Keratinocyte (primary cell): ENCODE measurements at regions not wholly inside any gene's neighbourhood (a gene's known extent, or its start where the extent isn't known, plus 50 kb on each side); places are given as distances from the start of the nearest gene placed in this dataset.

Source experiments
- DNase-seq: peaks from one replicate; pipeline ENCODE4 v3.0.0-alpha.2; 2011; ENCODE audit warnings: low read depth, missing footprints, low spot score
- FAIRE-seq: peaks from 2 replicates; lab custom pipeline; 2011; peaks lifted over from hg19 to GRCh38; lab: Jason Lieb, UNC
- H2AFZ ChIP-seq: 2 replicates; pipeline ENCODE4 v1.6.0; 2012; ENCODE audit warnings: low read length, control low read depth, inconsistent platforms; ENCODE audit not compliant: control insufficient read depth
- H3K27ac ChIP-seq: 2 replicates; pipeline ENCODE4 v1.5.1; 2011; ENCODE audit warnings: low read length; ENCODE audit not compliant: control insufficient read depth, insufficient read depth
- H3K27me3 ChIP-seq: 3 replicates; pipeline ENCODE4 v1.6.0; 2011; ENCODE audit warnings: low read length; ENCODE audit not compliant: control insufficient read depth, insufficient read depth; ENCODE audit errors: extremely low read depth
- H3K36me3 ChIP-seq, 2 experiments: 2 replicates in 1 of 2; 3 replicates in 1 of 2; pipeline ENCODE4 v1.5.1; 2011; ENCODE audit warnings: low read length in 2 of 2, mild to moderate bottlenecking in 1 of 2; ENCODE audit not compliant: control insufficient read depth in 2 of 2, insufficient read depth in 2 of 2; ENCODE audit errors: extremely low read depth in 1 of 2
- H3K4me1 ChIP-seq: 3 replicates; pipeline ENCODE4 v1.5.1; 2011; ENCODE audit warnings: low read length; ENCODE audit not compliant: control insufficient read depth, insufficient read depth; ENCODE audit errors: extremely low read depth
- H3K4me2 ChIP-seq: 3 replicates; pipeline ENCODE4 v1.6.0; 2011; ENCODE audit warnings: low read depth, low read length; ENCODE audit not compliant: control insufficient read depth, insufficient read depth; ENCODE audit errors: extremely low read depth
- H3K4me3 ChIP-seq, 3 experiments: fragments of 200-600 bp in 1 of 3; sonication (generic) in 1 of 3; 2 replicates in 2 of 3; 3 replicates in 1 of 3; pipeline ENCODE4 v1.5.1; 2011 to 2016; ENCODE audit warnings: low read length in 3 of 3, mild to moderate bottlenecking in 3 of 3, control low read depth in 2 of 3, inconsistent platforms in 1 of 3, low read depth in 1 of 3, mixed read lengths in 1 of 3, mixed run types in 1 of 3, moderate library complexity in 1 of 3; ENCODE audit not compliant: control insufficient read depth in 2 of 3, insufficient read depth in 2 of 3; ENCODE audit errors: extremely low read depth in 1 of 3
- H3K79me2 ChIP-seq: 2 replicates; pipeline ENCODE4 v1.6.0; 2012; ENCODE audit warnings: low read length; ENCODE audit not compliant: control insufficient read depth, insufficient read depth
- H3K9ac ChIP-seq: 3 replicates; pipeline ENCODE4 v1.6.0; 2011; ENCODE audit warnings: low read length; ENCODE audit not compliant: control insufficient read depth, insufficient read depth; ENCODE audit errors: extremely low read depth
- H3K9me1 ChIP-seq: 3 replicates; pipeline ENCODE4 v1.6.0; 2011; ENCODE audit warnings: low read length; ENCODE audit not compliant: control insufficient read depth, insufficient read depth; ENCODE audit errors: extremely low read depth
- H3K9me3 ChIP-seq: 2 replicates; pipeline ENCODE4 v1.5.1; 2012; ENCODE audit warnings: low read depth, low read length; ENCODE audit not compliant: control insufficient read depth
- H4K20me1 ChIP-seq: 3 replicates; pipeline ENCODE4 v1.6.0; 2011; ENCODE audit warnings: low read length; ENCODE audit not compliant: control insufficient read depth, insufficient read depth; ENCODE audit errors: extremely low read depth
- CTCF ChIP-seq, 3 experiments: IDR thresholded peaks in 1 of 3; conservative IDR thresholded peaks in 1 of 3; optimal IDR thresholded peaks in 1 of 3; 2 replicates in 2 of 3; 3 replicates in 1 of 3; pipeline versions ENCODE3 to v1.5.1; 2011; ENCODE audit warnings: low read length in 3 of 3, mild to moderate bottlenecking in 3 of 3, moderate library complexity in 2 of 3, control low read depth in 1 of 3, inconsistent platforms in 1 of 3; ENCODE audit not compliant: insufficient read depth in 2 of 3; ENCODE audit errors: extremely low read depth in 1 of 3
- EZH2 ChIP-seq: IDR thresholded peaks from one replicate; pipeline ENCODE4 v1.6.1; 2012; ENCODE audit warnings: inconsistent platforms, mild to moderate bottlenecking, low read length, moderate library complexity
- dilution Hi-C: fragments of 300-500 bp; cut with MboI; formaldehyde crosslinking; loops from one replicate; pipeline ENCODE4 v1.7.0; 2020; ENCODE audit warnings: low sequenced_read_pairs; ENCODE audit not compliant: extremely low pct_ligation_motif_present

- no peaks in the 10 kb centered on the region for H3K9me3 ChIP-seq
- H3K27ac ChIP-seq: no peak overlapping the region
- no peak overlapping the region for H3K4me2 ChIP-seq
- no peak overlapping the region for H3K4me3 ChIP-seq
- no peaks in the 10 kb centered on the region for H3K4me1 ChIP-seq
- no peaks in the 10 kb centered on the region for H4K20me1 ChIP-seq
- TF ChIP-seq CTCF (optimal IDR thresholded peaks at IDR 0.05 in 1 of 3, IDR thresholded peaks at IDR 0.05 in 1 of 3, conservative IDR thresholded peaks at IDR 0.05 in 1 of 3; ENCODE audit: extremely low read depth in 1 of 3, insufficient read depth in 2 of 3, low read length in 3 of 3) (no peak), EZH2 (no peak)
- H3K27me3 ChIP-seq: no peaks in the 10 kb centered on the region
- H3K36me3 ChIP-seq: no peaks in the 10 kb centered on the region
- H3K9ac ChIP-seq: no peak overlapping the region
- DNase-seq (no peak), FAIRE-seq (no peak)
- no peaks in the 10 kb centered on the region for H3K79me2 ChIP-seq
- dilution Hi-C loops: no loop called here
- H2AFZ ChIP-seq: no peak overlapping the region
- no peaks in the 10 kb centered on the region for H3K9me1 ChIP-seq
These were observed 1579.4 kb upstream of the TMEFF2 start for GRCh38 chr2:193774166-193774565.

GRCh38 chr2:193751299-193751698 lies 1556.6 kb upstream of the TMEFF2 start:
- H3K9ac ChIP-seq: no peak overlapping the region
- no peaks in the 10 kb centered on the region for H4K20me1 ChIP-seq
- no peaks in the 10 kb centered on the region for H3K9me3 ChIP-seq
- no peaks in the 10 kb centered on the region for H3K9me1 ChIP-seq
- no peaks in the 10 kb centered on the region for H3K4me1 ChIP-seq
- H3K27me3 ChIP-seq: no peaks in the 10 kb centered on the region
- no peak overlapping the region for H2AFZ ChIP-seq
- FAIRE-seq (no peak), DNase-seq (no peak)
- no peak overlapping the region for H3K4me2 ChIP-seq
- H3K4me3 ChIP-seq: no peak overlapping the region
- H3K79me2 ChIP-seq: no peaks in the 10 kb centered on the region
- dilution Hi-C loops: no loop called here
- TF ChIP-seq CTCF (optimal IDR thresholded peaks at IDR 0.05 in 1 of 3, IDR thresholded peaks at IDR 0.05 in 1 of 3, conservative IDR thresholded peaks at IDR 0.05 in 1 of 3; ENCODE audit: extremely low read depth in 1 of 3, insufficient read depth in 2 of 3, low read length in 3 of 3): no peak
- TF ChIP-seq EZH2: no peak
- H3K36me3 ChIP-seq: no peaks in the 10 kb centered on the region
- no peak overlapping the region for H3K27ac ChIP-seq
